ENCODE measurements at regions not wholly inside any gene's neighbourhood (a gene's known extent, or its start where the extent isn't known, plus 50 kb on each side); places are given as distances from the start of the nearest gene placed in this dataset.

DNA sequence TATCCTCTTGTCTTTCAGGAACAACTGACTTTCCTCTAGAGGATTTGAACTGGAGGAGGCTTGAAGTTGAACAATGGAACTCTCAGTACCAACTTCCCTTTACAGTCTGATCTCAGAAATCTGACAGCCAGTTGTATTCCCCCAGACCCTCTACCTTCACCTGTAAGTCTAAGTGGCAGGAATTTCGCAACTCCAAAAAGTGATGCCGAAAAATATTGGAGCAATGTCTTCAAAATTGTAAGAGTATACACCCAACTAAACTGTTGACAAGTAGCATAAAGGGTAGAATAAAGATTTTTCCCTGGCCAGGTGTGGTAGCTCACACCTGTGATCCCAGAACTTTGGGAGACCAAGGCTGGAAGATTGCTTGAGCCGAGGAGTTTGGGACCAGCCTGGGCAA is 69.1 kb upstream of the CFAP20DC start:
- no peak for TF ChIP-seq CTCF (IDR thresholded peaks at IDR 0.05; ENCODE audit: unreplicated experiment)
- Mint-ChIP-seq H3K27me3 (no peaks in the 10 kb centered on the region), H3K4me1 (ENCODE audit: low read depth) (no peaks in the 10 kb centered on the region), H3K36me3 (ENCODE audit: insufficient read depth) (no peaks in the 10 kb centered on the region), H3K4me3 (ENCODE audit: low read depth) (no peak overlapping the region), H3K27ac (no peak overlapping the region), H3K9me3 (ENCODE audit: low read depth) (peaks cover 14% of the 10 kb centered on the region)
- DNase-seq (ENCODE audit: low spot score, unreplicated experiment): no peak

DNA sequence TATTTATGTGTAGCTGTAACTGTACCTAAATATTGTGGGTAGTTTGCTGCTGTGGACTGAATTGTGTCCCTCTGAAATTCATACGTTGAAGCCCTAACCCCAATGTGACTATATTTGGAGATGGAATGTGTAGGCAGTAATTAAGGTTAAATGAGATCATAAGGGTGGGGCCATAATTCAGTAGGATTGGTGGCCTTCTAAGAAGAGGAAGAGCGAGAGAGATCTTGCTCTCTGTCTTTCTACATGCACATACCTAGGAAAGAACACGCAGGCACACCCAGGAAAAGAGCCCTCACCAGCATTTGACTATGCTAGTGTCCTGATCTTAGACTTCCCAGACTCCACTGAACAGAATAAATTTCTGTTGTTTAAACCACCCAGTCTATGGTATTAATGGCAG is 67.6 kb upstream of the CFAP20DC start:
- Mint-ChIP-seq H3K27me3 (no peaks in the 10 kb centered on the region), H3K27ac (no peak overlapping the region), H3K4me1 (ENCODE audit: low read depth) (no peaks in the 10 kb centered on the region), H3K9me3 (ENCODE audit: low read depth) (peaks cover 7% of the 10 kb centered on the region), H3K4me3 (ENCODE audit: low read depth) (no peak overlapping the region), H3K36me3 (ENCODE audit: insufficient read depth) (no peaks in the 10 kb centered on the region)
- no peak for TF ChIP-seq CTCF (IDR thresholded peaks at IDR 0.05; ENCODE audit: unreplicated experiment)
- DNase-seq (ENCODE audit: low spot score, unreplicated experiment): no peak

DNA sequence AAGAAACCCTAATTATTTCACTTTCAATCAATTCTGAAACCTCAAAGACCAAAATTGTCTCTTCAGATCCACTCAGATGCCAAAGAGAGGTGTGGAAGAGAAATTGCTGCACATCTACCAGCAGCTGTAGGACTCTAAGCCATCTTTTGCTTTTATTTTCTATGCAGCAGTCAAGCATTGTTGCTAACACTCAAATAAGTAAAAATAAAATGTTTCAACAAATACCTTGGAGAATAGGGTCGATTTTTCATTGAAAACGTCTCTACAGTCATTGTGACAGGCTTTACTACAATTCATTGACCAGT is 66.4 kb upstream of the CFAP20DC start:
- no peak for TF ChIP-seq CTCF (IDR thresholded peaks at IDR 0.05; ENCODE audit: unreplicated experiment)
- Mint-ChIP-seq H3K9me3 (ENCODE audit: low read depth) (no peaks in the 10 kb centered on the region), H3K36me3 (ENCODE audit: insufficient read depth) (no peaks in the 10 kb centered on the region), H3K4me1 (ENCODE audit: low read depth) (no peaks in the 10 kb centered on the region), H3K27ac (no peak overlapping the region), H3K27me3 (no peaks in the 10 kb centered on the region), H3K4me3 (ENCODE audit: low read depth) (no peak overlapping the region)
- DNase-seq (ENCODE audit: low spot score, unreplicated experiment): no peak

DNA sequence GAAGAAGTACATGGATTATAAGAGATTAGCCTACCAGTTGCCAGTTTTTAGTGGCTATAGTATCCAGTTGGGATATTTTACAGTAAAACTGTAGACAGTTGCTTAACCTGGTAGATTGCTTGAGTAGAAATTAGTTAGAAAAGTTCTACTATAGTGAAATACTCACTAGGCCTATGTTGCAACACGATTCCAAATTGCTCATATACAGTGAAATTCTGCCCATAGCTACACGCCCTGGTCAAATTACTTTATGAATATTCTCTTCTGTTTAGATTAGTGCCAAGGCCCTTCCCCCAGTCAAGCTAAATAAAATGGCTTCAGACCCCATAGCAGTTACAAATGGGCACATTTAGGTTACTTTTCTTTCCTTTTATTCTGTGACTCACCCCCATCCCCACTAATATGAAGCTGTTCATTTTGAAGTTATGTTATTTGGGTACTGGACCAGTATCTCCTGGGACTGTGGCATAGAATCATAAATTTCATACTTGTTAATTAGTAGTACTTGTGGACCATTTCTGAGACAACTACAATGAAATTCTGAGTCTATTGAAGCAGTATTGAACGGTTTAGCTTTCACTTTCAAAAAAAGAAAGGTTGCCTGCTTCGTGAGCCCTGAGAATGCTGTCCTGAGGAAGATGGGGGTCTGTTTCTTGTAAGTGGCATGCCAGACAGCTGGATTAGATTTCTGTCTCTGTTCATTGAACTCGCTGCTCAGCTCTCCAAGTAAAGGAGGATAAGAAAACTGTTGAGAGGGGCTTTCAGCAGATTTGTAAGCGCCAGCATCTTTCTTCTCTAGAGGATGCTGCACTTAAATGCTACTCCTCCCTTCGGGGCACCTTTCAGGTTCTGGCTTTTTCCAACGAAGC is 65.8 kb upstream of the CFAP20DC start:
- Mint-ChIP-seq H3K9me3 (ENCODE audit: low read depth) (no peaks in the 10 kb centered on the region), H3K36me3 (ENCODE audit: insufficient read depth) (no peaks in the 10 kb centered on the region), H3K27ac (no peak overlapping the region), H3K4me1 (ENCODE audit: low read depth) (no peaks in the 10 kb centered on the region), H3K4me3 (ENCODE audit: low read depth) (no peak overlapping the region), H3K27me3 (no peaks in the 10 kb centered on the region)
- TF ChIP-seq CTCF (IDR thresholded peaks at IDR 0.05; ENCODE audit: unreplicated experiment): no peak
- DNase-seq (ENCODE audit: low spot score, unreplicated experiment): no peak

DNA sequence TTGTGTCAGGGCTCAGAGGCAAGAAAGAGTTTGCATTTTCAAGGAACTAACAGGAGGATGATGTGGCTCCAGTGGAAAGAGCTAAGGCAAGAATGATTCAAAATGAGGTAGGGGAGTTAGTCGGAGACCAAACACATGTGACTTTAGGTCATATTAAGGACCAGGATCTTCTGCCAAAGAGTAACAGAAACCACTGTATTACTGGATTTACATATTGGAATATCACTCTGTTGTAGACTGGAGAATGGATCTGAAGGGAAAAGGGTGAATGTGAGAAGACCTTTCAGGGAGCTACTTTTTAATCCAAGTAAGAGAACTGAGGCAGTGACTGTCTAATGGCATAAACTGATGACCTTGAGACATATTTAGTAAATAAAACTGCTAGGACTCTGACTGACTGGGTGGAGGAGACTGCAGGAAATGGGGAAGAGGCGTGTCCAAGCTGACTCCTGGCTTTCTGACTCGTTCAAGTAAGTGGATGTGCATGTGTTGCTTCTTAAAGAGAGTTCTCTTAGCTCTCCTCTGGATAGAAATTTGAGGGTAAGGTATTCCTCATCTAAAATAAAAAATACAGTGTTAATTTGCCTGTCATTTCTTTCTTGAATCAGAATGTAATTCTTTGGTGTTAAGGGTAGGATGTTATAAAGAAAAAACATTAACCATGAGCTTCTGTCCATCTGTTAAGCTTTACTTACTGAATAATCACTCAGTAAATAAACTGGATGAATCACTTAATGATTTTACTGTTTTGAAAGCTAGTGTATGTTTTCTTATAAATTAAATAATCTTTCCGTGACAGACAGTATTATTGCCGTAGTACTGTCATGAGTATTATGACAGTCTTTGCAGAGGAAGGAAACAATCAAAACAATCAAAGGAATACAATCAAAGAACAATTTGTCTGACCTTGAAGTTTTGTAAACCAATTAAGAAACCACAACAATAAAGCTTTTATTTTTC is 58.3 kb upstream of the CFAP20DC start:
- TF ChIP-seq CTCF (IDR thresholded peaks at IDR 0.05; ENCODE audit: unreplicated experiment): no peak
- Mint-ChIP-seq H3K27me3 (no peaks in the 10 kb centered on the region), H3K27ac (no peak overlapping the region), H3K9me3 (ENCODE audit: low read depth) (no peaks in the 10 kb centered on the region), H3K4me1 (ENCODE audit: low read depth) (peaks cover 21% of the 10 kb centered on the region), H3K4me3 (ENCODE audit: low read depth) (no peak overlapping the region), H3K36me3 (ENCODE audit: insufficient read depth) (no peaks in the 10 kb centered on the region)
- DNase-seq (ENCODE audit: low spot score, unreplicated experiment): no peak

All from progenitor cell of endocrine pancreas (in vitro differentiated cells).